ENCODE measurements at regions not wholly inside any gene's neighbourhood (a gene's known extent, or its start where the extent isn't known, plus 50 kb on each side); places are given as distances from the start of the nearest gene placed in this dataset.
"Not testable (repeated sequence)": the region's sequence is repeated elsewhere in the genome, so short reads cannot be mapped to it uniquely, and the experiment has no call there.

DNA sequence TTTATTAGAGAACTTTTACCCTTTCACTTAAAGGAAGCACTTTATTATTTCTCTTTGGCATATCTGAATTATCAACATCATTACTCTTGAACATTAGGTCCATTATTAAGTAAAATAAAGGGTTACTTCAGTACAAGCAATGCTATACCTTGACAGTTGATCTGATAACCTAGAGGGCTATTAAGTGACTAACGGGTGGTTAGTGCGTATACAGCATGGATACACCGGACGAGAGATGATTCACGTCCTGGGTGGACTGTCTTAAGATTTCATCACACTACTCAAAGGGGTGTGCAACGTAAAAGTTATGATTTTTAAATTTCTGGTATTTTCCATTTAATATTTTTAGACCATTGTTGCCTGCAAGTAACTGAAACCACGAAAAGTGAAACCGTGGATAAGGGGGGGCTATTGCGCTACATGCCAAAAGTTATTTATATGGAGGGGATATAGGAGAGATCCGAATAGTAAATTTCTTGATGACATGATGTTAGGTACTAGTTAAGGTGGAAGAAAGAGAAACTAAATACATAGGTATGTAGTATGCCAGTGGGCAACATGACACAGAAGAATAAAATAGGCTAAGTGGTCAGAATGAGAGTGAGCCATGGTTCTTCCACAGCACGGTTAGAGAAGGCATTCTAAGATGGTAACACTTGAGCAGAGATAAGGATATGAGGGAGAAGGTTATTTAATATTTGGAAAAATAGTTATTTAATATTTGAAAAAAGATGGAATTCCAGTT lies 230.8 kb upstream of the ANKRD50 start:
- peak; percentile 82 for DNase-seq (ENCODE audit: low read depth)

DNA sequence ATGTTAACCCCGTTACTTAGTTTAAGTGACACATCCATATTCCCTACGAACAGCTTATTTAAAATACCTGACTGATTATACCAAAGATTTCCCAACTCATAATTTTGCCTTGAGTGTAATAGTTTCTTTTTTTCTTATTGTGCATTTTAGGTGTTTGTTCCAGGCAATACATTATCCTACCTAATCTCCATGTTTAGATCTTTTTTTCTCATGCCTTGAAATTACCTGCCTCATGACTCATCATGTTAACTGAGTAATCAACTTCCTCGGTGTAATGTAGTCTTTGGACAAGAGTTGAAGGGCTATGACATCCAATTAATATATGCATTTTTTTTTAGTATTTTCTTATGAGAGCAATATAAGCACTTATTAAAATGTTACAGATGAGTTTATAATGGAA lies 228.7 kb upstream of the ANKRD50 start:
- no peak for DNase-seq (ENCODE audit: low read depth)

DNA sequence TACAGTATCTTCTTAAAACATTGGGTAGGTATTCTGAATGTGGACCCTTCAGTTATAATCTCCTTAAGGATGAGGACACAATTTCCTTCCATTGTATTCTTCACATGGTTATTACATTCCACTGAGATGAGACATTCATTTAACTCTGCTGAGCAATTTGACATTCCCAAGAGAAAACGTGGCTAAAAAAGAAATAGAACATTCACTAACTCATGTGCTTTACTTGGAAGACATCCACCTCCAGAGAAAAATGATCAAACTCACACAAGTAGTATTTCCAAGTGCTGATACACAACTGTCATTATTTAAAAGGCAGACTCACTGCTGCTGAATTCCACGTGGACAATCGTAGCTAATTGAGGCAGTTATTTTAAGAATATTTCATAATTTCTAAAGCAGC lies 227.9 kb upstream of the ANKRD50 start:
- DNase-seq (ENCODE audit: low read depth): peak; percentile 95

DNA sequence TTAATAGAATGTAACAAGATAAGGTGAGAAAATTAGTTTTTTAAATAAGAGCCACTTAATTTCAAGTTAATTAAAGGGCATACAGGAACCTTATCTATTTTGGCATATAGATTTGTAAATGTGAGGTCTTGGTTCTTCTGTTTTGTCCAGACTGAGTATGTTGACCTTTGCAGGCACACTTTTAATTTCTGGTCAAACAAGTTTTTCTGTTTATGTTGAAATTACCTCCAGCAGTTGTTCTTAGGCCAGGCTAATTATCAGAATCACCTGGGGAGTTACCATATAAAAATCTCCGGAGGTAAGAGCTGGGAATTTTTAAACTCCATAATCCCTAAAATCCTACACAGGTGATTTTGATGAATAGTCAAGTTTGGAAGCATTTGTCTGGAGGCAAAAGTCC lies 227.4 kb upstream of the ANKRD50 start:
- no peak for DNase-seq (ENCODE audit: low read depth)

DNA sequence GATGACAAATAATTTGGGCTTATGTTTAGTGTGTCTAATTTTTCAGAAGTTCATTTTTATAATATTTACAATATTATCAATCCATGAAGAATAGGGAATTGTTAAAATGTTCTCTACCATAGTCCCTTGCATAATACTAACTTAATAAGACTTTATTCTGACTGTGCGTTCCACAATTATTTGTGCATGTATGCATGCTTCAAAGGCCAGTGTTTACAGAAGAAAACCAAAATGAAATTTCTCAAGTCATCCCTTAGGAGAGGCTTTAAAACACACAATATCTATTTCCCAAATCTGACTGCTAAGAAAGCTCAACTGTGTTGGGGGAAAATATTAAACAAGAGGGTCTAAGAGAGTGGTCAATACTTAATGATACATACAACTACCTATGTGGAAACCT lies 226.3 kb upstream of the ANKRD50 start:
- no peak for DNase-seq (ENCODE audit: low read depth)

DNA sequence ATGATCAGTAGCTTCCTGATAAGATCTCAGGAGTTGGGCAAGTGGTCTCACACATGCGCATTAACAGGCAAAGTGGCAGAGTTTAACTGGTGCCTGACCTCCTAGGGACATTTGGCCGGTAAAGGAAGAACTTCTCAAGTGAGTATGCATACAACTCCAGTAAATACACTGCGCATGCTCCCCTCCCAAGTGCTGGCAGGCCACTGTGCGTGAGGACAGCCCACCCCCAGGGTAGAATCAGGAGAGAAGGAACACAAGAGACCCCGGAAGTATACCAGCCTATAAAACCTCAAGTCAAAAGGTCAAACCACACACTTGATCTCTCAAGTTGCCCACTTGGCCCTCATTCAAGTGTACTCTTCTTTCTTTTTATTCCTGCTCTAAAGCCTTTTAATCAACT lies 225.5 kb upstream of the ANKRD50 start:
- DNase-seq (ENCODE audit: low read depth): no peak

DNA sequence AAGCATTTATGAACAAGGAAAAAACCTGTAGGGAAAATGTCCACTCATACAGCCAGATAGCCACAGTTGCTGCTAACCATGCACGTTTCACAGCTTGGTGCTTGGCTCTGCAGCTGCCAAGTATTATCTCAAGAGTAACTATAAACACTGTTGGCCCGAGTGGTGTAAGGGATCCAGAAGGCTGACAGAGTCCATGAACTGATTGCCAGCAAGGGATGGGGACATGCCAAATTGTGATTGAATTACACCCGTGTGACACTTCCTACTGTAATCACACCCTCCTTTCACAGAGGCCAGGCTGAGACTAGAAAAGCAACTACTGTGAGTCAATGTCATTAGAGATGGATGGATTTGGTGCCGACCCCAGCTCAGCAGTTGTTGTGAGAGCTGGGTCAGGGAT lies 223.9 kb upstream of the ANKRD50 start:
- peak; percentile 56 for DNase-seq (ENCODE audit: low read depth)

DNA sequence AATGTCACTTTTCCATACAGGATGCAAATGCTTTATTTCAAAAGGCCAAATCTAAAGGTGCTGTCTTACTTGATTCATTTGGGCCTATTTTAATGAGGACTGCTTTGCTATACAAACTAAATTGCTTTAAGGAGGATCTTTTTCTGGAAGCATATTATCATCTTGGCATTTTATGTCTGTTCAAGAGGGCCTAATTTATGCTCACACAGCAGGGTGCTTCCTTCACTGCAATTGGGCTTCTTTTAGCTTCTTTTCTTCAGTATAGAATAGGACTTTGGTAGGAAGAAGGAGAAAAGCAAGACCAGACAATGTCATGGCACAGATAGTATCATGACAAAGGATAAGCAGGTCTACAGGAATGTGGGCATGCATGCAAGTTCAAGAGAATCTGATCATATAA lies 222.4 kb upstream of the ANKRD50 start:
- DNase-seq (ENCODE audit: low read depth): no peak

DNA sequence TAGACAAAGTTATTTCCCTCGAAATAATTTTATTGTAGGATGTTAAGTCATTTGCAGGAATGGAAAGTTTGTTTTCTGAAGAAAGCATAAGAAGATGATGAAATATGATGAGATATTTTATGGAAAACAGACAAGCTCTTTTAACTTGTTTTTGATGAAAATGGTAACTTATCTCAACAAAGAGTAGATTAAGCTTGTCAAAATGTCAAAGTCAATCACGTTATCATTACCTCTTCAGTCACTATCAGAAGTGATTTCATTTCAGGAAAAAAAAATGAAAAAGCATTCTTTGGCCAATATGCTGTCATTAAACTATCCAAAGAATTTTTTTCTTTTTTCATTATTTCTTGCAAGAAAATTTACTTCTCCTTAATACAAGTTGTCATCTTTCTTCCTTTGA lies 221.0 kb upstream of the ANKRD50 start:
- DNase-seq (ENCODE audit: low read depth): no peak

DNA sequence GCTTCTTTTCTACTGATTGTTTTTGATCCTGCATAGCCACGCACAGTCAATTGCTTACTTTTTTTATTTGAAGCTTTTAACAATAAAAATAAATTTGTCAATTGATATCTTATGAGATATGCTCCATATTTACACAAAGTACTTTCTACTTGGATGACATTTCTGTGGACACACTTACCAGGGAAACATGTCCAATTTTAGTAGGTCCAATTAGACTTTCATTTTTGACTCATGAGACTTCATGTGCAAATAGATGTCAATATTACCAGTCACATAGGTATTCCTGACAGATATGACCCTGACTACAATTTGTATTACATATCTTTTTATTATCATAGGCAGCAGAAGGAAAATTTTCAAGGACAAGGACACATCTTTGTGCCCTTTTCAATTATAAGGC lies 219.9 kb upstream of the ANKRD50 start:
- DNase-seq (ENCODE audit: low read depth): no peak

DNA sequence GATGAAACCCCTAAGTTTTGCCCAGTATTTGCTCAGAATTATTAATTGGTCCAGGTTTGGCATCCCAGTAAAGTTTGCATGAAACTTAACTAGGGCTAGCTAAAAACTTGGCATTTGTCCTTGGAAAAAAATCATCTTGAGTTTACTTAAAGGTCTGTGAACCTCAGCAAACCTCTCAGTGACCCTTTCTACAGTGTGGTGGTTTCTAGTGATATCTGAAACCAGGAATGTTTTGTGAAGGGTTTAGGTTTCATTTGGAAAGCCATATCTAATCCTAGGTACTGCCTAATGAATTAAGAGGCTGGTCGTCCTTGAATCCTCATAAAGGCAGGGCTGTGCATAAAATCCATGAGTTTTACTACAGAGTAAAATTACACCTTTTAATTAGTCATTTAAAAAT lies 218.5 kb upstream of the ANKRD50 start:
- peak; percentile 59 for DNase-seq (ENCODE audit: low read depth)

DNA sequence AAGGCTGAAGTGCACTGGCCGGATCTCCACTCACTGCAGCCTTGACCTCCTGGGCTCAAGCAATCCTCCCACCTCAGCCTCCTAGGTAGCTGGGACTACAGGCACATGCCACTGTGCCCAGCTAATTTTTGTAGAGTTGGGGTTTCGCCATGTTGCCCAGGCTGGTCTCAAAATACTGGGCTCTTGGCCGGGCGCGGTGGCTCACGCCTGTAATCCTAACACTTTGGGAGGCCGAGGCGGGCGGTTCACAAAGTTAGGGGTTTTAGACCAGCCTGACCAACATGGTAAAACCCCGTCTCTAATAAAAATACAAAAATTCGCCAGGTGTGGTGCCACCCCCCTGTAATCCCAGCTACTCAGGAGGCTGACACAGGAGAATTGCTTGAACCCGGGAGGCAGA lies 210.2 kb upstream of the ANKRD50 start:
- DNase-seq (ENCODE audit: low read depth): not testable (repeated sequence)

DNA sequence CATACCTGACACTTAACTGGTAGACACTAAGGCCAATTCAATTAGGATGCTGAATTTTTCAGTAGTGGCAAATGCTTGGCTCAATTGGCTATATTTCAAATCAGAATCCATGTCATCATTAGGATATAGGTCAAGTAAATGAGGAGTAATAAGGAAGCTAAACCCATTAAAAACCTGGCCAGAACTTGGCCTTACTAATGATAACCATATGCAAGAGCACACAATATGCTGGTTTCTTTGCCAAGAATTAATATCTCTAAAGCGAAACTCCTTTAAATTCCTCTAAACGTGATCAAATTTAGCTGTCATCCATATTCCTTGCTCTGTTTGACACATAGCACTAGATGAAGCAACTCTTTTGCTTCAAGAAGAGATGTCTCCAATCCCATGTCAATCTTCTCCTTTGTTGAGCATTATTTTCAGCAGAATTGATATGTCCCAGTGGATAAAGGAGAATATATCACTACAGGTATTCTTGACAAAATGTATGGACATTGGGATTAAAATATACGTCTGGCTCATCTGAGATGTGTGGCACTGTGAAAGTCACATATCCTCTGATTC lies 206.1 kb upstream of the ANKRD50 start:
- no peak for DNase-seq (ENCODE audit: low read depth)

DNA sequence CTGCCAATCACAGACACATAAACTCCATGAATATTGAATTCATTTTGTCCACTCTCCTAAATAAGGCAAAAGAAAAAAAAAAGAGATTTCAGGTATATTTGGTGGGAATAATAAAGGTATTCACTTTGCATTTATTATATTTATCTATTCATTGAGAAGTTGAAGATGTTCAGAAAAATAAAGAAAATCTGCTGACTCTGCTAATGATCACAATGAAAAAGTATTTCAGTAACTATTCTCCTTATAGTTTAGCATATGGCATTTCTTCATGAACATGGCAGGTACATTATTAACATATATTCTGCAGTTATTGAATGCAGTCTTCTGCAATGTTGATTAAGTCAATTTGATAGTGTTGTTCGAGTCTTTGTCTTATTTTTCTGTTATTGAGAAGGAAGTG lies 202.5 kb upstream of the ANKRD50 start:
- no peak for DNase-seq (ENCODE audit: low read depth)

DNA sequence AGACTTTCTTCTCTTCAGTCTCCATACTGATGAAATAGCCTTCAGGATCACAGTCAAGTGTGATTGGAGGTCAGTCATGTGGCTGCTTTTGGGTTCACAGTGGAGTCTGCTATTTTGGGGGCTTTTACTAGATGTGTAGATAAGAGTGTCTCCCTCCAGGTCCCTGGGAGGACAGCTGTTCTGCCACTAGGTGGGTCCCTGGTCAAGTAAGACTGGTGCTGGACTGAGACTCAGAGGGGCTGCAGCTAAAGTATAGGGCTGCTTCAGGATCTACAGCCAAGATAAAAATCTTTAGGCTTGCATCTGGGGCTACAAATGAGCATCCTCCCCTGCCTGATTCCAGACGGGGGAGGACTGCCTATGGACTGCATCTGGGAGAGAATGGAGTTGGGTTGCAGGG lies 200.7 kb upstream of the ANKRD50 start:
- DNase-seq (ENCODE audit: low read depth): no peak

DNA sequence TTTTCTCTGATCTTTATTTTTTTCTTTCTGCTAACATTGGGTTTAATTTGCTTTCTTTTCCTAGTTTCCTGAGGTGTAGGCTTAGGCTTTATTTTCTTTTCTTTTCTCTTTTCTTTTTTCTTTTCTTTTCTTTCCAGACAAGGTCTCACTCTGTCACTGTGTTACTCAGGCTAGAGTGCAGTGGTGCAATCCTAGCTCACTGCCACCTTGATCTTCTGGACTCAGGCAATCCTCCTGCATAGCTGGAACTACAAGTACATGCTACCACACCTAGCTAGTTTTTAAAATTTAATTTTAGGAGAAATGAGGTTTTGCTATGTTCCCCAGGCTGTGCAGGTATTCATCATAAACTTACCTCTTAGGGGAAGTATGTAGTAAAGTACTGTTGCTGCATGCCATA lies 197.8 kb upstream of the ANKRD50 start:
- no peak for DNase-seq (ENCODE audit: low read depth)

DNA sequence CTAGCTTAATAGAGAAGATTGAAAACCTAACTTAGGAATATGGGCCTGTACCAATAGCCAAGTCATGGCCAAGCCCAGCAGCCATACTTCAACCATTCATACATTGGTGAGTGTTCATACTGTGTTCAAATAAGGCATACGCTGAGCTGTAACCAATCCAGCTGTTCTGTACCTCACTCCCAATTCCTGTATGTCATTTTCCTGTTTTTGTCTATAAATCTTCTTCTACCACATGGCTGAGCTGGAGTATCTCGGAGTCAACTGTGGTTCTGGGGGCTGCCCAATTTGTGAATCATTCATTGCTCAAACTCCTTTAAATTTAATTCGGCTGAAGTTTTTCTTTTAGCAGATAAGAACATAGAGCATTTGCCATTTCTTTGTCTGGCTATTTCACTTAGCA lies 195.3 kb upstream of the ANKRD50 start:
- DNase-seq (ENCODE audit: low read depth): peak; percentile 84

DNA sequence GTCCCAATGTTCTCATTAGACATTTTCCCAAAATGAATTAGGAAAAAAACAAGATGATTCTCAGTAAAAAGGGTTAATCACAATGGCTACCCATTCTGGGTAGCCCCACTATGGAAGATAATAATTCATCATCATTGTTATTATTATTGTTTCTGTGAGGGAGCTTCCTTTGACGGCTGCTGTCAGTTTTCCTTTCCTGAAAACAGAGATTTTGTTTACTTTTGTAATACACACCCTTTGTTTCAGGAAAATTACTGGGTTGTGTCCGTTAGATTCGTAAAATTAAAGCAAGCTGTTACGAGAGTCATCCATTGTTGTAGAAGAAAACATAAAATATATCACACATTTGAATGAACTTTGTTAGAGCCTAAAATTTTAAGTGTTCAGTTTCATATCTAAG lies 192.9 kb upstream of the ANKRD50 start:
- DNase-seq (ENCODE audit: low read depth): no peak

DNA sequence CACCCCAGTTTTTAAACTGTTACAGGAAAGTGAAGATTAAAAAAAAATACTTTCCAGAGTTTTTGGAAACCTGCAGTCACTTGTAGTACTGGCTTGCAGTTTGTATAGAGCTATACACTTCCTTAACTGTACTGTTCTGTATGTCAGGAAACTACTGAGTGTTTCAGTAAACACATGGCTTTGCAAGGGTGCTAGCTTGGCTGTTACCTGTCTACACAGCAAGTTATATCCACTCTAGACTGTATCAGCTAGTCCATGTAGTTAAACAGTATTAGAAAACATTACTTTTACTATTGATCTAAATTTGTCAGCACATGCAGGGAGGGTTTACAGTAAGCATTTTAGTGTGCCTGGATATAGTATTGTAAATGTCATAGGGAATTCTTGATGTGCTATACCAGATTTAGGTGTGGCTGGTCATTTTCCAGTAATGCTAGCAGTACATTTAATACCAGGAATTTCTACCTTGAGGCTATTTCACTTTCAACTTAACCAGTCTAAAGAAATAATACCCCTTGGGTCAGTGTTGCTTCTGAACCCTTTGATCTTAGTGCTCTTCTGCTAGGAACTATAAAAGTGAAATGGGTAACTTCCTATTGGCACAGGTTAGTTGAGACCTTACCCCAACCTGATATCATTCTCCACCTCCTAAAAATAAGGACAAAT lies 192.3 kb upstream of the ANKRD50 start:
- DNase-seq (ENCODE audit: low read depth): no peak

DNA sequence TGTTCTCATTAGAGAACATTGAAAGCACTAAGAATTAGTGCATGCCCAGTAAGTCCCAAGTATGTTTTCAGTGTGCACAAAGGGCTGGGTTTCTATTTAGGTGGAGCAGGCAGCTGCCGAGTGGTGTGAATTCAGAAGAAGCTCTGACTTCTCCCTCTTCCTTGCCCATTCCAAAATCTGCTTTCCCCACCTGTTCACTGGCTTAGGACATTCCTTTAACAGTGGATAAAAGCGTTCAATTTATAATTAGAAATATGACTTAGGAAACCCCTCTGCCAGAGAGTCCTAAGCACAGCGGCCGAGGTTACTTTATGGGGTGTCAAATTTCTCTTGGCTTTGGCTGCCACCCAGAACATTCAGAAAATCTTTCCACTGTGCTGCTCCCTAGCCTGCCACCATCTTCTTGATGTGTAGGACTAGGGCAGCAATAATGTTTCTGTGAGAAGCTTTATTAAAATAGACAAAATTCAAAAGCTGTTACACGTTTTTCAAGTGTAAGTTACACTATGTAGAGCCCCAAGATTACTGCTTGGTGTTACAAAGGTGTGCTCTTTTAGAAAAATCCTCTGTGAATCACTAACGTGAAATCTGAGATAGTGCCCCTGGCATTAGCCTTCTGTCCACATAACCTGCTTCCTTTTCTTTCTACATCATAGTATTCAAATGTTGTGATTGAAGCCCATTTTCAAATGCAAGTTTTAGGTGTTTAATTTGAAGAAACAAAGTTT lies 191.6 kb upstream of the ANKRD50 start:
- DNase-seq (ENCODE audit: low read depth): peak; percentile 79

DNA sequence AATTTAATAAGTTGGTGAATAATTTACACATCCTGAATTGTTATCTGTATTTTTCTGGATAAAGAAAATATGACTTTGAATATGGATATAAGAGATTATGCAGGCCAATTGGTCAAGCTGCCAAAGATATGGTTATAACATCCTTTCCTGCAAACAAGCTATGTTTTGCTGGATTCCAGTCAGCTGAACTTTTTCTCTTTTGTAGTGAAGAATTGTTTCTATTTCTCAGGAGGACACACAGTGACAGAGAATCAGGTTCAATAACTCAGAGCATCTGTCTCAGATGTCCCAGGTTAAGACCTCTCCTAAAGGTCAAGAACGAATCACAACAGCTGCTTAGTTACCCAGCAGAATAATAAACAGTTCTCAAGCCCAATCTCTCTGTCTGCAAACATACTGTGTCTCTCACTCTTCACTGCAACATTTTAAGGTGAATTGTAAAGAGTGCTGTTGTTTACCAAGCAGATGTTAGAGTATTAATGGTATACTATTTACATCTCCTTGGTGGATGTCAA lies 189.5 kb upstream of the ANKRD50 start:
- no peak for DNase-seq (ENCODE audit: low read depth)

DNA sequence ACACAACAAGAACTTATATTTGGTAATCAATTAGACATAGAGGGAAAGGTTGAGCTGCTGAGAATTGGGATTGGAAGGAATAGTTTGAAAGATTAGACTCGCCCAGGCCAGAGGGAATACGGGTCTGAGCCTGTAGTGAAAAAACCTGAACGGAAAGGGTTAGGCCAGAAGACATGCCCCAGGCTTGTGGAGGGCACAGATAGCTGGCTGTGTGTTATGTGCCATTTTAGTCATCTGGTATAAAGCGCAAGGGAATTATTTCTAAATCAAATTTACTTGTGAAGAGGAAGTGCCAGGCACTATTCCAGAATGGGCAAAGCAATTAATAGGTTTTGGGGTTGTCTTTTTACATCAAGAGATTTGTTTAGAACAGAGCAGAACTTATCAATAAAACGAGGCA lies 187.5 kb upstream of the ANKRD50 start:
- no peak for DNase-seq (ENCODE audit: low read depth)

DNA sequence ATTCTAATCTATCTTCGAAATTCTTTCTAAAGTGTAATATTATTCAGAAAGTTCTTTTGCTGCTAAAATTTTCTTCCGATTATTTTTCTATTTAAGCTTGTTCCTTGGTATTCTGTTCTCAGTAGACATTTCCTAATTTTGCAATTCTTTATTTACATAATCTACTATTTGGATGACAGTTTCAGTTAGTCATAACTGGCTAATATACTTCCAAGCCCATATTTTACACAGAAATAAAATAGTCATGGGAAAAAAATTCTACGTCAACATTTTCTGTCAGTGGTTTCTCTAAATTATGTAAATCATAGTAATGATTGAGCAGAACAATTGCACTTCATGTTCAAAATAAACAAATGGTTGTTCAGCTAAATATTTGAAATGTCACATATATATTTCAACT lies 178.0 kb upstream of the ANKRD50 start:
- peak; percentile 60 for DNase-seq (ENCODE audit: low read depth)

All from EH (cell line).